ENCODE measurements at regions not wholly inside any gene's neighbourhood (a gene's known extent, or its start where the extent isn't known, plus 50 kb on each side); places are given as distances from the start of the nearest gene placed in this dataset.

GRCh38 chr2:153004627-153005026 is 286.2 kb downstream of the ARL6IP6 start:
- H2AFZ ChIP-seq (ENCODE audit: low read length): peak overlapping the region; percentile 43
- H3K79me2 ChIP-seq (ENCODE audit: low read length): no peaks in the 10 kb centered on the region
- DNase-seq: peak; percentile 61
- H3K9me2 ChIP-seq (replicated peaks; ENCODE audit: insufficient read depth, low read length): no peaks in the 10 kb centered on the region
- no peaks in the 10 kb centered on the region for H4K20me1 ChIP-seq (ENCODE audit: insufficient read depth, low read length)
- no peaks in the 10 kb centered on the region for H3K9me3 ChIP-seq (replicated peaks; ENCODE audit: insufficient read depth, low read length)
- peak overlapping the region; percentile 49 for H3K4me3 ChIP-seq (ENCODE audit: low read length)
- H3K9ac ChIP-seq (ENCODE audit: low read length): no peak overlapping the region
- peaks cover 13% of the 10 kb centered on the region for H3K4me1 ChIP-seq (ENCODE audit: low read length)
- TF ChIP-seq EZH2phosphoT487 (IDR thresholded peaks at IDR 0.05; ENCODE audit: low read length) (no peak), CTCF (IDR thresholded peaks at IDR 0.05; ENCODE audit: low read length) (no peak), EZH2 (optimal IDR thresholded peaks at IDR 0.05; ENCODE audit: low read depth, low read length) (no peak)
- H3K36me3 ChIP-seq (replicated peaks; ENCODE audit: insufficient read depth, low read length): no peaks in the 10 kb centered on the region
- H3K27me3 ChIP-seq (replicated peaks; ENCODE audit: insufficient read depth, low read length): no peaks in the 10 kb centered on the region
- peak overlapping the region; percentile 71 for H3K4me2 ChIP-seq (ENCODE audit: low read depth, low read length)
- peak overlapping the region; percentile 17; the same call in 1 of the 2 replicates for H3K27ac ChIP-seq (ENCODE audit: low read length)
- H3F3A ChIP-seq (ENCODE audit: insufficient read depth, low read length): peaks cover 18% of the 10 kb centered on the region; the same call in 1 of the 2 replicates

GRCh38 chr2:152974146-152974545 is 255.7 kb downstream of the ARL6IP6 start:
- no peaks in the 10 kb centered on the region for H3F3A ChIP-seq (ENCODE audit: insufficient read depth, low read length)
- no peak for TF ChIP-seq CTCF (IDR thresholded peaks at IDR 0.05; ENCODE audit: low read length)
- no peak for TF ChIP-seq EZH2phosphoT487 (IDR thresholded peaks at IDR 0.05; ENCODE audit: low read length)
- no peak for TF ChIP-seq EZH2 (optimal IDR thresholded peaks at IDR 0.05; ENCODE audit: low read depth, low read length)
- DNase-seq: no peak
- no peak overlapping the region for H2AFZ ChIP-seq (ENCODE audit: low read length)
- H3K9me2 ChIP-seq (replicated peaks; ENCODE audit: insufficient read depth, low read length): no peaks in the 10 kb centered on the region
- no peaks in the 10 kb centered on the region for H3K9me3 ChIP-seq (replicated peaks; ENCODE audit: insufficient read depth, low read length)
- H3K4me2 ChIP-seq (ENCODE audit: low read depth, low read length): no peak overlapping the region
- no peaks in the 10 kb centered on the region for H3K36me3 ChIP-seq (replicated peaks; ENCODE audit: insufficient read depth, low read length)
- no peaks in the 10 kb centered on the region for H3K4me1 ChIP-seq (ENCODE audit: low read length)
- no peaks in the 10 kb centered on the region for H4K20me1 ChIP-seq (ENCODE audit: insufficient read depth, low read length)
- no peaks in the 10 kb centered on the region for H3K27me3 ChIP-seq (replicated peaks; ENCODE audit: insufficient read depth, low read length)
- no peak overlapping the region for H3K27ac ChIP-seq (ENCODE audit: low read length)
- no peaks in the 10 kb centered on the region for H3K79me2 ChIP-seq (ENCODE audit: low read length)
- H3K9ac ChIP-seq (ENCODE audit: low read length): no peak overlapping the region
- no peak overlapping the region for H3K4me3 ChIP-seq (ENCODE audit: low read length)

GRCh38 chr2:152971685-152972084 is 253.3 kb downstream of the ARL6IP6 start:
- H2AFZ ChIP-seq (ENCODE audit: low read length): no peak overlapping the region
- TF ChIP-seq EZH2 (optimal IDR thresholded peaks at IDR 0.05; ENCODE audit: low read depth, low read length) (no peak), CTCF (IDR thresholded peaks at IDR 0.05; ENCODE audit: low read length) (no peak), EZH2phosphoT487 (IDR thresholded peaks at IDR 0.05; ENCODE audit: low read length) (no peak)
- H3K9me3 ChIP-seq (replicated peaks; ENCODE audit: insufficient read depth, low read length): no peaks in the 10 kb centered on the region
- no peaks in the 10 kb centered on the region for H3K36me3 ChIP-seq (replicated peaks; ENCODE audit: insufficient read depth, low read length)
- no peak overlapping the region for H3K4me2 ChIP-seq (ENCODE audit: low read depth, low read length)
- H3F3A ChIP-seq (ENCODE audit: insufficient read depth, low read length): no peaks in the 10 kb centered on the region
- no peaks in the 10 kb centered on the region for H4K20me1 ChIP-seq (ENCODE audit: insufficient read depth, low read length)
- H3K4me3 ChIP-seq (ENCODE audit: low read length): no peak overlapping the region
- H3K79me2 ChIP-seq (ENCODE audit: low read length): no peaks in the 10 kb centered on the region
- H3K4me1 ChIP-seq (ENCODE audit: low read length): no peaks in the 10 kb centered on the region
- no peak overlapping the region for H3K9ac ChIP-seq (ENCODE audit: low read length)
- no peaks in the 10 kb centered on the region for H3K27me3 ChIP-seq (replicated peaks; ENCODE audit: insufficient read depth, low read length)
- H3K27ac ChIP-seq (ENCODE audit: low read length): no peak overlapping the region
- DNase-seq: no peak
- H3K9me2 ChIP-seq (replicated peaks; ENCODE audit: insufficient read depth, low read length): no peaks in the 10 kb centered on the region

Measured in MM.1S (cell line).